Stimulated activated CD4-positive, alpha-beta T cell treated with anti-CD3 and anti-CD28 coated beads, Interleukin-2, amount 100 ng/mL, for 24 hours (primary cell): ENCODE measurements at regions not wholly inside any gene's neighbourhood (a gene's known extent, or its start where the extent isn't known, plus 50 kb on each side); places are given as distances from the start of the nearest gene placed in this dataset.

Experiments
- DNase-seq, 2 donors: peaks; one replicate each; pipeline ENCODE4 v3.0.0-alpha.2; 2020

DNA sequence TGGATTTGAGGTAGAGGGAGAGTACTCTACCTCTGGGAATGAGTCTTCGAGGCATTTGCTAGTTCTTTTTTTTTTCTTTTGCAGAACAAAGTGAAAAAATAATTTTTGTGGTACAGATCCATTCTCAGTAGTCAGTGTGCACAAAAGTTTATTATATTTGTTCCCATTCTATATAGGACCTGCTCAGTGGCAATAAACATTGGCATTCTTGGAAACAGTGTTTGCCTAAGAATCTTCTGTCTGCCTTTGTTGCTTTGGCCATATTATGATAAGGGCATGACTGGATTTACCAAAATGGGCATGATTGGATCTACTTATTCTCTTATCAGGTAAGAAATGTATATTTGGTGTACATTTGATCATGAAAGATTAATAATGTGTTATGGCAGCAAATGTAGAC, 583.3 kb downstream of the PLCL1 start:
- DNase-seq = no peak

DNA sequence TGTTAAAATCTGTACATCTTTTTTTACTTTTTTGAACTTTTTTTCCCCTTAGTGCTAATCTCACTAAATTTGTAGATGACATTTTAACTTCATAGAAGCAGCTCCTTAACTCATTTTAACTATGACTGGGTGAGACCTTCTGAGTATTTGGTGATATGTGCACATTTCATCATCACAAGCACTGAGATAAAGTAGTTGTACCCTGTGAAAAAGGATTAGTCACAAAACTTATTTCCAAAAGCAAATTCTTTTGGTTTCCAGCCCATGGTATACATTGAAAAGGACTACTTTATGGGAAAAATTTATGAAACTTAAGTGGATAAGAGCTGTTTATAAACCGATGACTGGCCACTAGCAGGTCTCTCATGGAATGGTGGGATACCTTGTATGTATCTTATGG, 581.5 kb downstream of the PLCL1 start:
- no peak for DNase-seq

DNA sequence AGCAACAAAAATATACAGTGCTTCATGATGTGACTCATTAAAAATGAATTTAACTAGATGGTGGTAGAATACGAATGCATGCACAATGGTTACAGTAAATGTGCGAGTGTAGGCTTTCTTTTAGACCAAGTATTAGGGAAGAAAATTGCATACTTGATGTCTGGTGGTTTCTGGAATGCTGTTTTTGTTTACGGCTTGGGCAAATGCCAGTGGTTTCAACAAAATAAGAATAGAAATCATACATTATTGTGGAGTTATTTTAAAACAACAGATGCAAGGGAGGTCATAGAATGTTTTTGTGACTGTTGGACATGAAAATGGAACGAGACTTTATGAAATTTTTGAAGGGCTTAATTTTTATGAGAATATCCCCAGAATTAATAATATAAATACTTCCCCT, 580.9 kb downstream of the PLCL1 start:
- DNase-seq = no peak

DNA sequence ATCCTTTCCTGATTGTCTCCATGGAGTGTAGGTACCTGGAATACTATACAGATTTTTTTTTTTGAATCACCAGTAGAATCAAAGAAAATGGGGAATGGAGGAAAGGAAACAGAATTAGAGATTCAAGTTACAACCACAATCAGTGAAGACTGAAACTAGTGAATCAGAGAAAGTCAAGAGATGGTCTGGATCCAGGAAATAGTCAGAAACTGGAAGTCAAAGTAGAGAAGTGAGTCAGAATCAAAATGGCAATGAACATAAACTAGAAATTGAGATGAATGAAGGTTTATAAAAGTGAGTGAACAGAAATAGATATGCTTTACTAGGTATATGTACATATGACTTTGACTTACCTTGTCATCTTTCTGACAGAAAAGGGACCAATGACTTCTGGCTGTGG, 579.0 kb downstream of the PLCL1 start:
- DNase-seq = no peak

DNA sequence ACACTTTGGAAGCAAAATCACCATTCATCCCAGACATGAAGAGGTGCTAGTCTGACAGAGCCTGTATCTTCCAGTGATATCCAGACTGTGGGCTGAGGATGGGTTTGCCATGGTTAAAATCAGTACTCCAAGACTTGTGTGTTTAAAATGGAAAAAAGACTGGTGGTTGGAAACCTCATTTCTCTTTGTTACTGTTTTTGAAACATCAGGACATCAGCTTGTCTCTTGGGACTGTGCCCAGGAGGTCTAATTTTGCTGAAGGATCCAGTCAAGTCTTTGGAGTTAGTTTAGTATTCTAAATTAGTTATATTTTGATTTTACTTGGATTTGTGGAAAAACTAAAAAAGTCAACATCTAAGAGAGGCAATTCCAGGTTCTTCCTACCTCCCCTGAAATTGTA, 578.4 kb downstream of the PLCL1 start:
- DNase-seq = no peak

DNA sequence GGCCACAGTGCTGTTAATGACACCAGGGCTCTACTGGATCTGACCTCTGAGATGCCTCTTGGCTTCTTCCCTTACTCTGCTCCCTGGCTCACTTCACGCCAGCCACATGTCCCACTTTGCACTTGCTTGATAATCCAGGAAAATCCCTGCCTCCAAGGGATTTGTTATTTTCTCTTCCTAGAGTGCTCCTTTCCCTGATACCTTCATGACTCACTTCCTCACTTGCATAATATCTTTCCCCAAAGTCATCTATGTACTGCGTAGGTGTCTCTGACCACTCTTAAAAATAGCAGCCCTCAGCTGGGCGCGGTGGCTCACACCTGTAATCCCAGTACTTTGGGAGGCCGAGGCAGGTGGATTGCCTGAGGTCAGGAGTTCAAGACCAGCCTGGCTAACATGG, 572.3 kb downstream of the PLCL1 start:
- DNase-seq = no peak

DNA sequence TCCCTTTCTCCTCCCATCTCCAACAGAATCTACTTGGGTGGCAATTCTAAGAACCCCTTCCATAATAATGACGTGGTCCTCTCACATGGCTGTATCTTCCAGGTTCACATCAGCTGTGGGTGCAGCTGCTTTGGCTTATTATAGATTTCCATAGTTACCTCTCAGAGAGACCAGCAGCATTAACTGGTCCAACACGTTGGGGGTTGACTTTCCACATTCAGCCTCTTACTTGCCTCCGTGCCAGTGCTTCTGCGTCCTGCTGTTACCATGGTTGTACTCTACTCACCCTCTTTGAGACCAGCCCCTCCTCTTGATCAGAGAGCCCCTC, 570.7 kb downstream of the PLCL1 start:
- no peak for DNase-seq

DNA sequence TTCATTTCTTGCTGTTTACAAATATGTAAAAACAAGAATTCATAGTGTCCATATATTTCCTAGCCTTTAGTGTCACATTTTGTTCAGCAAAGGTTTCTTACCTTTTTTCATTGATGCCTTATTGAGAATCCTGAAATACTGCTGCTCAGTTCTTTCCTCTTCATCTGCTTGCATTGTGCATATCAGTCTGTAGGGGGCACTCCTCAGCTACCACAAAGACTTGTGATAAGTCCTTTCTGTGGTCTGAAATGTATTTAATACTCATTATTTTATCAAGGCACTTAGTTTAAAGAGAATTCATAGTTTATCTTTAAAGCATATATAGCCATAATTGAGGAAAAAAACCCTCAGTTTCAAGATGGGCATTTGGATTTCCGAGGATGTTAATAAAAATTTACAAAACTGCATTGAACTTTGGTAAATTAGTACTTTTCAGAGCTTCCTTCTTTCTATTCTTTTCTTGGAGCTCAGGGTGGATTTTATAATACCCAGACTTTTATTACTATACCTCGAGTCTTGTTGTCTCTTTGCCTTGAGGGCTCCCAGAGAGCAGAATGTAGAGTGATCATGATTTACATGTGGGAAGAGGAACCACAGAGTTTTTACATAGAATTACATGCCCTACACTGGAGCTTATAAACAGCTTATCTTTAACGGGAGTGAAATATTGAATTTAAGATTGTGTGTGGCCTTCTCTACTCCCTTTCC, 570.1 kb downstream of the PLCL1 start:
- peak; percentile 25 to 36 for DNase-seq

DNA sequence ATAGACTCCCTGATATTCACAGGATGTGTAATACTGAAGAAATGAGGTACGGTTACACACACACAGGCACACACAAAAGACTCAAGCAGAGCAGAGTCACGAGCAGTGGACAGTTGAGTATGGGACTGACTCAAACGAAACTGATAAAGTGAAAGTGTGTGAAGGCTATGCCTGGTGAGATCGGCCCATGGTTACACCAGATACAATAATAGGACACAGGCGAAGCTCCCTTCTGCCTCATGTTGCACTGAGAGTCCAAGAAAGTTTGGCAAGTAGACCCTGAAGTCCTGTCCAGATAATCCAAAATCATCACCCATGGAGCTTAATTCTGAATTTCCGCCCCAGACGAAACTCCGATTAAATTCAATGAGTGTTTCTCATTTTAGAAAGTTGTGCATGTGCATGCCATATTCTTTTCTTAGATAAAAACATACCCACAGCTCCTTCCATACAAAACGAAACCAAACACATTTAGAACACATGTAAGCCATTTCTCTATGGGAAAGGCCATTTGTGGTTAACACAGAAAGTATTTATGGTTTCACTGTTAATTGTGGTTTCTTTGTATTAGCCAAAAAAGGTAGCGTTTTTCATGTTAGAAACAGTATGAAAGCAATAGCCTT, 567.6 kb downstream of the PLCL1 start:
- no peak for DNase-seq

DNA sequence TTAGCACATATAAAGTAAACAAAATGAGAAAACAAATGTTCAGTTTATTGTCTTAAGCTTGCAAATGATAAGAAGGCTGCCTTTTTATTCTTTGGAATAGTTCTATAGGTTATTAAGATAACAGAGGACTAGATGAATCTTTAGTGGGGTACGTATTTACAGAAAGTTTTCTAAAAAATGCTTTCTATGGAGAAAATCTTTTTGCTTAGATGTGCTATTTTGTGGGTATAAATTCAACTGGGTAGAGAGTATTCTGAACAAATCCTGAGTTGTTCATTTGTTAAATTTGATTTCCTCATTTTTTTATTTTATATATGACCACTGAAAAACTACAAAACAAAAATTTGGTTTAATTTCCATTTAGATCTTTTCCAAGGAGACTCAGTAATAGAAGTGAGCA, 566.9 kb downstream of the PLCL1 start:
- DNase-seq = no peak

DNA sequence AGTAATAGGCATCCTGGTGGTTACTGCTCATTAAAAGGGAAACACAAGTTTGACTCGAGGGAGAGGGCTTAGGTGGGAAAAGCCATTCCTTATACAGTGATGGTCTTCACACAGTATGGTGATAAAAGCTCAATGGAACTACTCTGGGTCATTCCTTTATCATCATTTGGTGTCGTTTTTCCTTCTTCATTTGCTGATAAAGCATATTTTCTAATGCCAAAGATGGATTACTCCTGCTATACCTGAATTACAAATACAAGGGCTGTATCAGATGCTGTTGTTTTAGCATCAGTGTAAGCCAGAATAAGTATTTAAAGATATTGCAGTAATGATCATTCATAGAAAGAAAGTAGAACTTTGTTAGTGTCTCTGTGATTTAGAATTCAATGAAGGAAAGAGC, 563.7 kb downstream of the PLCL1 start:
- DNase-seq = no peak

DNA sequence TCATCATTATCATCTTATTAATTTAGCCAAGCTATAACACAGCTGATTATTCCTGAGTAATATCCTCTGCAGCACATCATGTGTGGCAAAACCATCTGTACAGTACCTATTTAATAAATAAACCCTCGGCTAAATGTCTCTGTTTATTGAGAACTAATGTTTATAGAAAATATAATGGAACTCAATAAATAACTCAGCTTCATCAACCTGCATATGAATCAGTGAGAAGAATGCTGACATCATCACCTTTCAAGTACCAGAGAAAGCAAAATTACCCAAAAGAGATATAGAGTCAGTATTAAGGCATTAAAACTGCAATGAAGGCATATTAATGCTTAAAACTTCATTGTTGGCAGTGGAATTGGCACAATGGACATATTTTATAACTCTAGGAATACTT, 558.3 kb downstream of the PLCL1 start:
- DNase-seq = no peak

DNA sequence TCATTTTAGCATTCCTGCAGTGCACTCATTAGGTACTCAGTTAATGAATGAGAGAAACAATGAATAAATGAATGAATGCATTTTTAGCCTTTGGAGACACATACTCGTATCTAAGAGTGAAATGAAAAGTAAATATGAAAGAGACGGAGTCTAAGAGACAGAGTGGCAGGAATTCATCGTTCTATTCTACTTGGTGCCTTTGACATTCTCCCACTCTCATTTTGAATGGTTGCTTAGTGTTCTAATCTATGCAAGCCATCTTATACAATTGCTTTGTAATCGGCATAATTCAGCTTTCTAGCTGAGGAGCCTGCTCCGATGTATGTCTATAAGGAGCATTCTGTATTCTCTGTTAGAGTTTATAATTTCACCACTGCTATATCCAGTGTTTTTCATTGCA, 554.9 kb downstream of the PLCL1 start:
- DNase-seq = no peak

DNA sequence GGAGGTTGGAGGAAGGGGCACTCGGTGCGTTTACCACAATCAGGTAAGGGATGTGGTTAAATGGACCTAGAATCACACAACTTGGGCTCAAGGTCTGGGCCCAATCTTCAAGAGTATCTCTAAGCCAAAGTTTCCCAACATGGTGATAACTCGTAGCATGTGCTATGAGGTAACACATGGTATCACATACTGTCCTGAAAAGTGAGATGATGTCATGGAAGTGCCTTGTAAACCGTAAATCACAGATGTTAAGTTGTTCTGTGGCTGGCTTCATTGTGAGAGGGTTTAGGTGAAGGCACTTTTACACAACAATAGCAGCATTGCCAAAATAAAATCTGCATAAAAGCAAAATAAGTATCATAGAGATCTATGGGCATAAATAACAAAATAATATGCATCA, 551.8 kb downstream of the PLCL1 start:
- no peak for DNase-seq

DNA sequence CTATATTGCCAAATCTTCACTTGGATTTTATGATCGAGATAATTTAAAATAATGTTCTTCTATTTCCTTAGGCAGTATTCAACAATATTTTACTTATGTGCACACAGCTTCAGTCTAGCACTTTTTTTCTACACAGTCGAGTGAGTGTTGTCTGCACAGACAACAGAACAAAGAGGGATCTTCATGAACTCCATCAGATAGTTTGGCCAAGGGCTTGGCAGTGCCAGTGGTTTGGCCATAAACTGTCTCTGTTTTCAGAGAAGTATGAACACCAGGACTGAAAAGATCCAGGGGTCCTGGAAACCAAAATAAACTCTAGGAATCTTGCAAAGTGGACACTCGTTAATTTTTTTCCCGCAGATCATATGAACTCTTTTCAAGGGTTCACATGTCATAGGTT, 547.3 kb downstream of the PLCL1 start:
- no peak for DNase-seq

DNA sequence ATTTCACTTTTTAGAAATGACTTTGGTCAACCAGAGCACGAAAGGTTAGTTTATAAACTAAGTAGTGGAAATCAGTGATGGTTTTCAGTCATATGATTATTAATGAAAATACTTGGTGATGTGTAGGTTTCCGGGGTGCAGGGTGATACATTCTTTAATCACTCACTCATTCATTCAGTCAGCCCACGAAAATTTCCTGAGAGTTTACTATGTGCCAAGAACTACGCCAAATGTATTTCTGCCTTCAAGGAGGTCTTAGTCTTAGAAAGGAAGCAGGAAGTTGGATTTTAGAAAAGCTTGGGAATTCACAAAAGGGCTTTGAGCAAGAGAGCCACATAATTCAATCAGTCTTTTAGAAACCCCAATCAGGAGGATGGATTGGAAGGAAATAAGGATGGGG, 543.6 kb downstream of the PLCL1 start:
- DNase-seq = no peak

DNA sequence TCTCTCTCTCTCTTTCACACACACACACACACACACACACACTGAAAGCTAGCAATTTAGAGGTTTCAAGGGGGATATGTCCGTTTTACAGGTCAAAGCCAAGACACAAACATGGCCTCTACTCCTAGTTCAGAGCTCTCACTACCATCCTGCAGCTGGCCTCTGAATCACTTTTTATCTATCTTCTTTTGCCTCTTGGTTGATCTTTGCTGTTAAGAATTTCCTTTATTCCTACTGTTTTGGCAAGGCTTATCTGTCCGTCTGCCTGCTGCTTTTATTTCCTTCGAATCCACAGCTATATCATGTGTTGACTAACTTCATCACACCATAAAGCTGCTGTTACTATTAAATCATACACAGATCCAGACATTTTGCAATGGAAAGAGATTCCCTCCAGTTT, 543.0 kb downstream of the PLCL1 start:
- DNase-seq = no peak

DNA sequence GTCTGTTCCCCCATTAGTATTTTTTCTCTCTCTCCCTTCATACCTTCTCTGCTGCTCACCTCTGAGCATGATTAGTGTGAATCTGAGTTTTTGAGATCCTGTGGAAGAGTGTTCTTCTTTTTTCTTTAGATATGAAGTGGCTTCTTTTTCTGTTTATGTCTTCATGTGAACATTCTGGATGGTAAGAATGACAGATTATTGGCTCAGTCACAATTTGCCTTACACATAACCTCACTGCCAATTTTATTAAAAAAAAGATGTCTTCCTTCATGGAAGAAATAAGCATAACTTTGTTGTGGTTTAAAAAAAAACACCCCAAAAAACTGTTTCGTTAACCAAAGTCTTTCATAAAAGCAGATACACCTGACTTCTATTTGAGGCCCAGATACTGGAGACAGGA, 539.1 kb downstream of the PLCL1 start:
- no peak for DNase-seq

DNA sequence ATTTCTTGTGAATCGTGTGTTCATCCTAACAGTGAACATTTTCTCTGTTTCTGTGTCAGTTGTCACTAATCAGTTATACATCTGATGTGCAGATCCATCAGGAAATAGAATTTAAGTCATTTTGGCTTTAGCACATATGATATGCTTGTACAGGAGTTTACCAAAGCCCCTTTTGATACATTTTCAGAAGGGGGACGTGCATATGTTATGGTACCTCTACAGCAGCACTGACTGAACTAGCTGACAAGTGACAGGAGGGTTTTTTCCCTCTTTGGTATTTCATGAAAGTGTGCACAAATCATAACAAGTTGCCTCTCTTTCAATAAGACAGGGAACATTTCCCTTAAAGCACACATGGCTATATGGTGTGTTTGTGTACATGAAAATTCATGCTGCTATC, 536.5 kb downstream of the PLCL1 start:
- no peak for DNase-seq

DNA sequence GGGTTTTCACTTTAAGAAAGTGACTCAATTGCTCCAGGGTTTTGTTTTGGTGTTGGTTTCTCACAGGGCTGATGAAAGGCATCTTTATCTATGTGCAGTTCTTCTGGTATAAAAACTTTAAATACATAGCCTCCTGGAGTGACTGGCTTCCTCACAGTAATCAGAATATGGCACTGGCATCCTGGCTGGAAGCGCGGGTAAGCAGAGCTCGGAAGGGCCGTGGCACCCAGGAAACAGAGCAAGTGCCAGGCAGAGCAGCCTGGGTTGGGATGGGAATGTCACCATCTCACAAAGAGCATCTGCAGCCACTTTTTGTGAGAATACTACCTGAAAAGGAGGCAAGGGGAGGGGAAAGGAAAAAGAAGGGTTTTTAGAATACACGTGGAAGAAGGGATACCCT, 534.7 kb downstream of the PLCL1 start:
- no peak for DNase-seq

DNA sequence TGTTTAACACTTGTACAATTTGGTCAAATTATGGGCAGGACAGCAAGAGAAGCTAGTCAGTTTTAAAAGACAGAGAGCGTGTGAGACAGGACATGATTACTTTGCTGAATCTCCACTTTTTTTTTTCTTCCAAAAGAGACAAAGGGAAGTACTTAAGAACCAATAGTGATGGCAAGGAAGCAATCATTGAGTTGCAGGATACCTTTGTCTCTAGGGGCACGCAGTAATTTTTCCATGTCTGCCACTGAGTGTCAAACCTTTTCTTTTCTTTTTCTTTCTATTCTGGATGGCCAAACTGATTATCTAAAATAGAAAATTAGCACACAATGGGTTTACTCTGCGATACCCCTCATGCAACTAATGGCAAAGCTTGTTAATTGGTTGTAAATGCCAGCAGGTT, 533.0 kb downstream of the PLCL1 start:
- no peak for DNase-seq

DNA sequence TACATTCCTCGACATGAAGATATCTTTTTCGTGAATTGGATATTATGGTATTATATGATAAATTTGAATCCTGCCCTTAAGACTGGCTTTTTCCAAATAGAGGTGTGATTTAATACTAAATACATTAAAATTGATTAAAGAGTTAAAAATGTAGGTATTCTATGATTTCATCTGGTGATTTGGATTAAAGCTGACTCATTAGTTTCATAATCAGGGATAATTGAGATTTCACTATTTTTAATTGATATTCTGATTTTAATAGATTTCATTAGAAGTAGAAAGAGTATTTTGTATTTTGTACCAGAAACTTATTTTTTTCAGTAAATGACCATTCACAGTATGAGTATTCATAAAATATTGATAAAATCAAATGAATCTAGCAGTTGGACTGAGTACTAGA, 524.1 kb downstream of the PLCL1 start:
- DNase-seq = no peak

DNA sequence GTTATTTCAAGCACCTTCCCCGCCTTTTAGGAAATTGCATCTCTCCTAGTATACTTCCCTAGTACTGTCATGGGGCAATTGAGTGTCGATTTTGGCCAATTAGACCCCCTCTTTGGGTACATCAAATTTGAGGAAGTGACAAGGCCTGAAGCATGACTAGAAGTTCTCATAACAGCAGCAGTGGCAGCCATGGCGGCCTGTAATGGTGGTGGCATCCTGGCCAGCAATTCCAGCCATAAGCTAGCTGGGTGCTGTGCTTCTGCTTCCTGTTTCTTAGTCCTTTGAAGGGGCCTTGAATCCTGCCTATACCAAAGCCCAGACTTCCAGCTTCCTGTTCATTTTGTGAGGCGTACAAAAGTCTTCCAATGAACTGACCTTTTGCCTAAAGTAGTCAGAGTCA, 523.1 kb downstream of the PLCL1 start:
- no peak for DNase-seq

DNA sequence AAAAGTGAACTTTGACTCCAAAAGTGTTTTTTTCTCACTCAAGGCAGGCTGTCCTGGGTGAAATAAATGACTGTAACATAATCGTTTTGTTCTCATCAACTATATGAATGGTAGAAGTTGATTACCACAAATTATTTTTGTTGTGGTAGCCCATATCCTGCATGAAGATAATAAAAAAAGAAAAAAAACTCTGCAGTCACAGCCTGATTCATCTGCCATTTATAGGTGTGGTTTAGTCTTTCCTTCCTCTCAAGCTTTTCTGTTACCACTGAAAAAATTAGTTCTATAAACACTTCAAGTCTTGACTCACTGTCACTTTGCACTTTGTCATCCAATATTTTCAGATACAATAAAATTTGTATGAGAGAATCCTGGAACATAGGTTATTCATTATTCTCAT, 522.0 kb downstream of the PLCL1 start:
- no peak for DNase-seq

DNA sequence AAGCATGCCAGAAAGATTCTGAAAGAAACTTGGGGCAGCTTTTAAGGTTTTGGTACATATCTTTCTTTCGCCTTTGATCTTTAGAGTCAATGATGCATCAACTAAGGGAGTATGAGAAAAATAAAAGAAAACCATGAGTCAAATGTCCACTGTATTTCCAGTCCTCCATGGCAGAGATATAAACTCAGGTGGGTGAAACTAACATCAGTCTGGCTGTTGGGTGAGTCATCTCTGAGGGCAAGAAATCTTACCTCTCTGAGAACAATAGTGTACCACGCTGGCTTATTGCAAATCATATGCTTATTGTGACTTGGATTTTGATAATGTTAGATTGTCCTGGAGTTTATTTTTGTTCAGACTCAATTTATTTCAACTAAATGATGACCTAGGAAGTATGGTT, 521.0 kb downstream of the PLCL1 start:
- no peak for DNase-seq

DNA sequence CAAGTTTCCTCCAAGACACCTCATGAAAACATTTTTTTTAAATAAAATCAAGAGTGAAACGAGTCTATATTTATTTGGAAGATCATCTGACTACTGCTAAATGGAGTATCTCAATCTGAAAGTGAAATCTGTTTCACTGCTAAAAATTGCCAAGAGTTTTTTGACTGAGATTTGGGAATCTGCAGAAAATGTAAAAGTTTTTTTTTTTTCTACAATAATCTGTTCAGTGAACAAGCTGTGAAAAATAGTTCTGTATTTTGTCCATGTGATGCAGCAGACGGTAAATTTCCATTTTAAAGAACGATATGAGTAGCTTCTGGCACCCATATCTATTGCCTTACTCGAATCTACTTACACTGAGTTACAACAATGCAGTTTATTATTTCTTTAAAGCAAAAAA, 519.7 kb downstream of the PLCL1 start:
- no peak for DNase-seq
